Neural cell (in vitro differentiated cells): ENCODE measurements at regions not wholly inside any gene's neighbourhood (a gene's known extent, or its start where the extent isn't known, plus 50 kb on each side); places are given as distances from the start of the nearest gene placed in this dataset.

Experiments
- CTCF ChIP-seq: fragments of 450-650 bp; IDR thresholded peaks from 2 replicates; pipeline ENCODE4 v1.5.1; 2014; ENCODE audit warnings: antibody characterized with exemption, mild to moderate bottlenecking, moderate library complexity; ENCODE audit not compliant: poor library complexity, severe bottlenecking
- EZH2 ChIP-seq: fragments of 200-600, 300-800 bp; shearing (Covaris generic), sonication (generic); IDR thresholded peaks from 2 replicates; pipeline ENCODE4 v1.6.1; 2014; ENCODE audit warnings: antibody characterized with exemption, low read length, borderline replicate concordance, mild to moderate bottlenecking; ENCODE audit not compliant: insufficient read depth, poor library complexity, severe bottlenecking
- MXI1 ChIP-seq: fragments of 450-650 bp; conservative IDR thresholded peaks from 2 replicates; pipeline ENCODE4 v1.6.1; 2014; ENCODE audit warnings: antibody characterized with exemption, mild to moderate bottlenecking; ENCODE audit not compliant: poor library complexity, severe bottlenecking
- POLR2AphosphoS5 ChIP-seq: IDR thresholded peaks from 2 replicates; pipeline ENCODE4 v1.6.1; 2012
- RAD21 ChIP-seq: fragments of 450-650 bp; conservative IDR thresholded peaks from 2 replicates; pipeline ENCODE4 v1.6.1; 2014; ENCODE audit warnings: antibody characterized with exemption, mild to moderate bottlenecking, moderate library complexity
- TAF1 ChIP-seq: IDR thresholded peaks from 2 replicates; pipeline ENCODE4 v1.6.1; 2012; ENCODE audit warnings: low read depth

GRCh38 chr20:53808733-53809132 is 215.1 kb upstream of the ZNF217 start:
- TF ChIP-seq EZH2 (no peak), MXI1 (no peak), RAD21 (no peak), CTCF (no peak), TAF1 (no peak), POLR2AphosphoS5 (no peak)
